ENCODE measurements at regions not wholly inside any gene's neighbourhood (a gene's known extent, or its start where the extent isn't known, plus 50 kb on each side); places are given as distances from the start of the nearest gene placed in this dataset.
"Not testable (repeated sequence)": the region's sequence is repeated elsewhere in the genome, so short reads cannot be mapped to it uniquely, and the experiment has no call there.

- no peak for DNase-seq
These were observed 137.1 kb upstream of the CCDC150 start for GRCh38 chr2:196502386-196502785.

GRCh38 chr2:196503398-196503797 lies 136.1 kb upstream of the CCDC150 start:
- no peak for DNase-seq

- no peak for DNase-seq
These were observed 134.7 kb upstream of the CCDC150 start for GRCh38 chr2:196504788-196505187.

GRCh38 chr2:196510246-196510645 lies 129.3 kb upstream of the CCDC150 start:
- DNase-seq, result no peak

GRCh38 chr2:196511258-196512168 lies 128.0 kb upstream of the CCDC150 start:
- DNase-seq, result no peak

GRCh38 chr2:196513796-196514526 lies 125.6 kb upstream of the CCDC150 start:
- DNase-seq, result no peak

- no peak for DNase-seq
These were observed 124.9 kb upstream of the CCDC150 start for GRCh38 chr2:196514641-196515040.

- no peak for DNase-seq
These were observed 124.5 kb upstream of the CCDC150 start for GRCh38 chr2:196515051-196515450.

- no peak for DNase-seq
These were observed 123.9 kb upstream of the CCDC150 start for GRCh38 chr2:196515608-196516007.

- no peak for DNase-seq
These were observed 123.0 kb upstream of the CCDC150 start for GRCh38 chr2:196516564-196516963.

GRCh38 chr2:196520605-196521004 lies 118.9 kb upstream of the CCDC150 start:
- DNase-seq, result no peak

GRCh38 chr2:196526981-196527725 lies 112.4 kb upstream of the CCDC150 start:
- DNase-seq, result not testable (repeated sequence)

GRCh38 chr2:196528486-196529223 lies 110.9 kb upstream of the CCDC150 start:
- no peak for DNase-seq

- no peak for DNase-seq
These were observed 108.6 kb upstream of the CCDC150 start for GRCh38 chr2:196530910-196531309.

- DNase-seq, result no peak
These were observed 105.6 kb upstream of the CCDC150 start for GRCh38 chr2:196533772-196534397.

GRCh38 chr2:196534495-196534894 lies 105.0 kb upstream of the CCDC150 start:
- no peak for DNase-seq

- no peak for DNase-seq
These were observed 104.5 kb upstream of the CCDC150 start for GRCh38 chr2:196535061-196535460.

GRCh38 chr2:196535742-196536141 lies 103.8 kb upstream of the CCDC150 start:
- no peak for DNase-seq

GRCh38 chr2:196537311-196537710 lies 102.2 kb upstream of the CCDC150 start:
- DNase-seq, result no peak

GRCh38 chr2:196538189-196538588 lies 101.3 kb upstream of the CCDC150 start:
- no peak for DNase-seq

- no peak for DNase-seq
These were observed 100.9 kb upstream of the CCDC150 start for GRCh38 chr2:196538646-196539045.

GRCh38 chr2:196544906-196545433 lies 94.5 kb upstream of the CCDC150 start:
- DNase-seq, result no peak
